ENCODE measurements at regions not wholly inside any gene's neighbourhood (a gene's known extent, or its start where the extent isn't known, plus 50 kb on each side); places are given as distances from the start of the nearest gene placed in this dataset.

DNA sequence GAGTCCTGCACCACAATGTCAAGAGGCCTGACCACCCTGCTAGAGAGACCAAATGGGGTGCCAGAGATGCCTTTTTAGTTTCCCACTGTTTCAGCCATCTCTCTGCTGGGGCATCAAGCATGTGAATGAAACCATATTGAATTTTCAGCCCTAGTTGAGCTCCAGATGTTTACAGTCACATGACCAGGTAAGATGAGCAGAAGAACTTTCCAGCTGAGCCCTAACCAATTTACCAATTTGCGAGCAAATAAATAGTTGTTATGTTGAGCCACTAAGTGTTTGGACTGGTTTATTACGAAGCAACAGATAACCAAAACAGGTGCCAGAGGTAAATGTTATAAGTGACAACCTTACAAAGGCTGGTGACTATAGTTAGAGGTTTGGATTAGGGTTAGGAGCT is 209.1 kb upstream of the CCL2 start:
- TF ChIP-seq, protein P1, sequence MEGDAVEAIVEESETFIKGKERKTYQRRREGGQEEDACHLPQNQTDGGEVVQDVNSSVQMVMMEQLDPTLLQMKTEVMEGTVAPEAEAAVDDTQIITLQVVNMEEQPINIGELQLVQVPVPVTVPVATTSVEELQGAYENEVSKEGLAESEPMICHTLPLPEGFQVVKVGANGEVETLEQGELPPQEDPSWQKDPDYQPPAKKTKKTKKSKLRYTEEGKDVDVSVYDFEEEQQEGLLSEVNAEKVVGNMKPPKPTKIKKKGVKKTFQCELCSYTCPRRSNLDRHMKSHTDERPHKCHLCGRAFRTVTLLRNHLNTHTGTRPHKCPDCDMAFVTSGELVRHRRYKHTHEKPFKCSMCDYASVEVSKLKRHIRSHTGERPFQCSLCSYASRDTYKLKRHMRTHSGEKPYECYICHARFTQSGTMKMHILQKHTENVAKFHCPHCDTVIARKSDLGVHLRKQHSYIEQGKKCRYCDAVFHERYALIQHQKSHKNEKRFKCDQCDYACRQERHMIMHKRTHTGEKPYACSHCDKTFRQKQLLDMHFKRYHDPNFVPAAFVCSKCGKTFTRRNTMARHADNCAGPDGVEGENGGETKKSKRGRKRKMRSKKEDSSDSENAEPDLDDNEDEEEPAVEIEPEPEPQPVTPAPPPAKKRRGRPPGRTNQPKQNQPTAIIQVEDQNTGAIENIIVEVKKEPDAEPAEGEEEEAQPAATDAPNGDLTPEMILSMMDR (conservative IDR thresholded peaks at IDR 0.05; ENCODE audit: low read depth, low read length), result no peak
- H3K4me3 ChIP-seq (ENCODE audit: low read depth, low read length), result no peak overlapping the region
- DNase-seq (ENCODE audit: low read depth), result no peak

DNA sequence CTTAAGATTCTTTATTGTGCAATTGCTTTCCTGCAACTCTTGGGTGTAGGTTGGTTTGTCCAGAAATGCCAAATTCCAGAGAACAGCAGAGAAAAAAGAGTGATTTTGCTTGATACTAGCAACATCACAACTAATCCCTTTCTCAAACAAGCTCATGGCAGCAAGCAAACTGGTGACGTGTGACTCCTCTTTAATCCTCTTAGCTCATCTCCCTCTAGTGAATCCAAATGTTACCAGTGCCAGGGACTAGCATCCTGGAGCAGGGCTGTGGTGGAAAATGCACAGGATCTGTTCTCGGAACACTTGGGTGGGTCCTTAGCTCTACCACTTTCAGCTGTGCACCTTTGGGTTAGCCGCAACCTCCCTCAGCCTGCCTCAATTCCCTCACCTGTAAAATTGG is 204.0 kb upstream of the CCL2 start:
- DNase-seq (ENCODE audit: low read depth), result no peak
- H3K4me3 ChIP-seq (ENCODE audit: low read depth, low read length), result no peak overlapping the region
- TF ChIP-seq, protein P1 (conservative IDR thresholded peaks at IDR 0.05; ENCODE audit: low read depth, low read length), result no peak

DNA sequence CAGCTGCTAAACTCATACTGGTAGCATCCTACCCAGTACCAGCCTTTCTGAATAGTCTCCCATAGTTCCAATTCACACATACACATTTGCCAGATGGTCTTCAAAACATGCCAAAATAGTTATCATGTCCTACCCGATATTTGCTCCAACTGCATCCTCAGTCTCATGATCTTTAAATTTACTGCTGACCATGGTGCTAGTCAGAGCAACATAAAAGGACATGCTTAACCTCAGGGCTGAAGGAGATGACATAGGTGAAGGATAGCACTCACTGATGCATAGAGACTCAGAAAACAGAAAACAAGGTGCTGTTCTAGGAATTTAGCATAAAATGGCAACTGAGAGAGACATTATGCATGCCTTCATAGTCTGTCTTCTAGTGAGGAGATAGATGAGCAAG is 200.6 kb upstream of the CCL2 start:
- no peak overlapping the region for H3K4me3 ChIP-seq (ENCODE audit: low read depth, low read length)
- no peak for DNase-seq (ENCODE audit: low read depth)
- TF ChIP-seq, protein P1 (conservative IDR thresholded peaks at IDR 0.05; ENCODE audit: low read depth, low read length), result no peak

DNA sequence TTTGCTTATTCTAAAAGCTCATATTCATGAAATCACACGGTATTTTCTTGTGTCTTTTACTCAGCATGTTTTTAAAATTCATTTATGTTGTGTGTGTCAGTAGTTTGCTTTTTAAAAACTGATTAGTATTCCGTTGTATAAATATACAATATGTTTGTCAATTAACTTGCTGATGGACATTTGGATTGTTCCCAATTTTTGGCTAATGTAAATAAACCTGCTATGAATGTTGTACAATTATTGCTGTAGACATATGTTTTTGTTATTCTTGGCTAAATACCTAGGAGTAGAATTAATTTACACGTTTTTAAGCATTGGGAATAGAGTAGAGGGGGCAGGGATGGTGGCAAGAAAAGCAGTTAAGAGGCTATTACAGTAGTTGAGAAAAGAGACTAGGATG is 199.5 kb upstream of the CCL2 start:
- DNase-seq (ENCODE audit: low read depth), result no peak
- no peak overlapping the region for H3K4me3 ChIP-seq (ENCODE audit: low read depth, low read length)
- TF ChIP-seq, protein P1 (conservative IDR thresholded peaks at IDR 0.05; ENCODE audit: low read depth, low read length), result no peak

DNA sequence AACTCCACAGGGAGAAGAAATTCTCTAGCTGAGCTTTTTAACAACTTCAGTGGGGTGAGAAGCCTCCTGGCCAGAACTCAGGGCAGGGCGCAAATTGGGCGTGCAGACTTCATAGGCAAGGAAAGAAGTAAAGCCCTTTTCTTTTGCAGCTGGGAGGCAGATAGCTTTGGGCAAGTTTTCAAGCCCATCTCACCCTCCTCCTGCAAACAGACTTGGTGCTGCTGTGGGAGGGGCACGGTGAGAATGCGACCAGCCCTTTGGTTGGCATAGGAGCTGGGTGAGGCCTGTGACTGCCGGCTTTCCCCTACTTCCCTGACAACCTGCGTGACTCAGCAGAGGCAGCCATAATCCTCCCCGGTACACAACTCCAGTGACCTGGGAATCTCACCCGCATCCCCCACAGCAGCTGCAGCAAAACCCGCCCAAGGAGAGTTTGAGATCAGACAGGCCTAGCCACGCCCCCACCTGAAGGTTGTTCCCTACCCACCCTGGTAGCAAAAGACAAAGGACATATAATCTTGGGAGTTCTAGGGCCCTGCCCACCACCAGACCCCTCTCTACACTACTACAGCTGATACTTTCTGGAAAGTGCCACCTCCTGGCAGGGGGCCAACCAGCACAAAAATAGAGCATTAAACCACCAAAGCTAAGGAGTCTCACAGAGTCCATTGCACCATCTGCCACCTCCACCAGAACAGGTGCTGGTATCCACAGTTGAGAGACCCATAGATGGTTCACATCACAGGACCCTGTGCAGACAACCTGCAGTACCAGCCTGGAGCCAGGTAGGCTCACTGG is 195.5 kb upstream of the CCL2 start:
- TF ChIP-seq, protein P1 (conservative IDR thresholded peaks at IDR 0.05; ENCODE audit: low read depth, low read length), result no peak
- H3K4me3 ChIP-seq (ENCODE audit: low read depth, low read length), result no peak overlapping the region
- no peak for DNase-seq (ENCODE audit: low read depth)

DNA sequence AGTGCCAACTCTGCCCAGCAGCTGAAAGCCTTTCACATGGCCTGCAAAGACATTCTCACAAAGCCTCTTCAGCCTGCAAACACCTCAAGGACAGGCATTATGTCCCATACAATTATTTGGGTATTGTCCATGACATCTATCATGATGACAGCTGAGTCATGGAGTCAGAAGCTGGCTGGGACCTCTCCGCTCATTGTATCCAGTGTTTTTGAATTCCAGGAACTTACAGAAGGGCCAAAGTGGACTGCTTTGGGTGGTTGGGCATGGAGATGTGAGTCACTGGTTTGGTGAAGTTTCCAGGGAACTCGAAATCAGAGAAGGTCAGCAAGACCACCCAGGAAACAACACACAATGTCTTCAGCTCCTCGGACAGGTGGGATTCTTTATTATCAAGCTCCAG is 188.6 kb upstream of the CCL2 start:
- TF ChIP-seq, protein P1 (conservative IDR thresholded peaks at IDR 0.05; ENCODE audit: low read depth, low read length), result no peak
- H3K4me3 ChIP-seq (ENCODE audit: low read depth, low read length), result no peak overlapping the region
- no peak for DNase-seq (ENCODE audit: low read depth)

DNA sequence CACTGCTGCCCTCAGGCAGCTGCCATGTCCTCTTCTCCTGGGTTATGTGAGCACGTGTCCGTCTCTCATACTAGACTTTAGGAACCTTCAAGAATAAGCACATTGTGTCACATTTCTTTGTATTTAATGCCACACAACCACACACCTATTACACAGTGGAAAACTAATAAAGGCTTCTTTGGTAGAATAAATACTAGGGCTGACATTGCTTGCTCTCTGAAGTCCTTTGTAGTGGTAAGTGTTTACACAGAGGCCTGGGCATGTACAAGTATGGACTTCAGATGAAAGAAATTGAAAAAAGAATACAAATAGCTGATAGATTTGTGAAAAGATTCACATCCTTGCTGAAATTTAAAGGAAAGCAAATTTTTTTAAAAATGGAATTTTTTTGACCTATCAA is 188.1 kb upstream of the CCL2 start:
- TF ChIP-seq, protein P1 (conservative IDR thresholded peaks at IDR 0.05; ENCODE audit: low read depth, low read length), result no peak
- DNase-seq (ENCODE audit: low read depth), result no peak
- H3K4me3 ChIP-seq (ENCODE audit: low read depth, low read length), result no peak overlapping the region
